K562 (cell line): ENCODE measurements at regions not wholly inside any gene's neighbourhood (a gene's known extent, or its start where the extent isn't known, plus 50 kb on each side); places are given as distances from the start of the nearest gene placed in this dataset.

Experiments
- ATAC-seq: fragments of 200-7000 bp; cut with Tn5 transposase; 3 replicates; pipeline ENCODE4 v1.9.1; 2020; ENCODE audit warnings: moderate library complexity
- BruUV-seq: library from RNA; stranded (reverse); fragments of 400-500 nt; replicated peaks from 2 replicates; lab custom pipeline; 2021; lab: Mats Ljungman, UMichigan
- CTCF ChIA-PET: fragments of 300-600 bp; formaldehyde crosslinking; extraction: SDS; loops from one replicate; lab custom pipeline; 2021; ENCODE audit warnings: low intra/inter-chr PET ratio; lab: Yijun Ruan, JAX
- POLR2A ChIA-PET: fragments of 300-600, 350-650 bp; sonication (Branson Sonifier 250); formaldehyde crosslinking; extraction: SDS; loops from one replicate; lab custom pipeline; 2021; ENCODE audit warnings: antibody characterized with exemption, inconsistent platforms; lab: Yijun Ruan, JAX
- DNase-seq, 4 experiments: peaks; one replicate each; pipeline versions ENCODE4 v3.0.0 to v3.0.0-alpha.2; 2011 to 2018; ENCODE audit warnings: low spot score in 3 of 4, mixed read lengths in 3 of 4; ENCODE audit errors: extremely low read depth in 1 of 4
- FAIRE-seq: peaks from 2 replicates; lab custom pipeline; 2011; peaks lifted over from hg19 to GRCh38; lab: Jason Lieb, UNC
- H2AFZ ChIP-seq: 2 replicates; pipeline ENCODE4 v1.6.0; 2011; ENCODE audit warnings: low read depth, low read length, control low read depth, inconsistent platforms
- H3K27ac ChIP-seq: fragments of 200-600 bp; 3 replicates; pipeline ENCODE4 v1.8.0; 2011; ENCODE audit warnings: low read depth, mild to moderate bottlenecking, control low read depth, inconsistent platforms, low read length, moderate library complexity, mixed read lengths; ENCODE audit errors: extremely low read depth
- H3K27me3 ChIP-seq, 2 experiments: fragments of 300-600 bp in 1 of 2; 2 replicates in 1 of 2; 3 replicates in 1 of 2; pipeline versions ENCODE4 v1.6.0 to v1.8.0; 2011; ENCODE audit warnings: inconsistent platforms in 2 of 2, low read length in 2 of 2, mild to moderate bottlenecking in 1 of 2, mixed read lengths in 1 of 2, moderate library complexity in 1 of 2; ENCODE audit not compliant: control insufficient read depth in 2 of 2, insufficient read depth in 2 of 2
- H3K36me3 ChIP-seq: fragments of 300-600 bp; 3 replicates; pipeline ENCODE4 v1.8.0; 2011; ENCODE audit warnings: mild to moderate bottlenecking, low read length, inconsistent platforms; ENCODE audit not compliant: control insufficient read depth, insufficient read depth
- H3K4me1 ChIP-seq, 2 experiments: fragments of 200-600 bp in 1 of 2; replicated peaks in 1 of 2; 2 replicates in 1 of 2; 3 replicates in 1 of 2; pipeline versions ENCODE4 v1.5.1 to v1.8.0; 2011; ENCODE audit warnings: inconsistent platforms in 2 of 2, low read length in 2 of 2, mild to moderate bottlenecking in 1 of 2, mixed read lengths in 1 of 2, moderate library complexity in 1 of 2; ENCODE audit not compliant: control insufficient read depth in 2 of 2, insufficient read depth in 2 of 2
- H3K4me2 ChIP-seq: 2 replicates; pipeline ENCODE4 v1.6.1; 2011; ENCODE audit warnings: low read length, control low read depth, inconsistent platforms, mixed read lengths; ENCODE audit not compliant: insufficient read depth
- H3K4me3 ChIP-seq: fragments of 200-600 bp; sonication (generic), shearing (Covaris generic); 2 replicates; pipeline ENCODE4 v1.5.1; 2016; ENCODE audit warnings: control low read depth, inconsistent platforms
- H3K79me2 ChIP-seq: fragments of 200-600 bp; 3 replicates; pipeline ENCODE4 v1.8.0; 2011; ENCODE audit warnings: low read length, inconsistent platforms; ENCODE audit not compliant: control insufficient read depth, insufficient read depth
- H3K9ac ChIP-seq, 2 experiments: 2 replicates each; pipeline versions ENCODE4 v1.6.0 to v1.6.1; 2011; ENCODE audit warnings: low read depth in 2 of 2, low read length in 2 of 2, control low read depth in 1 of 2, inconsistent platforms in 1 of 2, mild to moderate bottlenecking in 1 of 2, mixed read lengths in 1 of 2; ENCODE audit not compliant: insufficient read depth in 1 of 2
- H3K9me1 ChIP-seq: one replicate; pipeline ENCODE4 v1.6.0; 2011; ENCODE audit warnings: inconsistent platforms, mild to moderate bottlenecking, low read length, moderate library complexity; ENCODE audit not compliant: control insufficient read depth, insufficient read depth
- H3K9me3 ChIP-seq: replicated peaks from 2 replicates; pipeline ENCODE4 v1.5.1; 2011; ENCODE audit warnings: low read depth, low read length, inconsistent platforms; ENCODE audit not compliant: control insufficient read depth, insufficient read depth
- H4K20me1 ChIP-seq: replicated peaks from 2 replicates; pipeline ENCODE4 v1.6.1; 2011; ENCODE audit warnings: low read length, inconsistent platforms, mixed read lengths; ENCODE audit not compliant: control insufficient read depth, insufficient read depth
- CBX2 ChIP-seq: fragments of 200-600 bp; sonication (generic); IDR thresholded peaks from one replicate; pipeline ENCODE4 v1.6.1; 2012; ENCODE audit warnings: mild to moderate bottlenecking, low read length, inconsistent platforms; ENCODE audit not compliant: insufficient read depth, poor library complexity, severe bottlenecking
- FOXA1 ChIP-seq: fragments of 450-650 bp; IDR thresholded peaks from 2 replicates; pipeline ENCODE4 v1.6.1; 2016; ENCODE audit warnings: mild to moderate bottlenecking, borderline replicate concordance
- NR2F6 ChIP-seq: fragments of 450-650 bp; formaldehyde crosslinking; IDR thresholded peaks from 2 replicates; pipeline ENCODE4 v1.4.0; 2020; ENCODE audit warnings: mild to moderate bottlenecking
- PYGO2 ChIP-seq: fragments of 450-650 bp; IDR thresholded peaks from 2 replicates; pipeline ENCODE4 v1.6.1; 2016; ENCODE audit warnings: mild to moderate bottlenecking, missing genetic modification characterization, moderate library complexity, missing compliant biosample characterization
- RCOR1 ChIP-seq, 2 experiments: IDR thresholded peaks; 2 replicates each; pipeline ENCODE4 v1.6.1; 2012; ENCODE audit warnings: low read depth in 2 of 2, low read length in 2 of 2, borderline replicate concordance in 1 of 2, improper control_type of control experiment in 1 of 2
- RFX5 ChIP-seq: IDR thresholded peaks from 2 replicates; pipeline ENCODE4 v1.6.1; 2011; ENCODE audit warnings: low read depth, mild to moderate bottlenecking, improper control_type of control experiment, low read length
- XRCC3 ChIP-seq: fragments of 450-650 bp; IDR thresholded peaks from 2 replicates; pipeline ENCODE4 v1.6.1; 2017; ENCODE audit warnings: mild to moderate bottlenecking, moderate library complexity
- ZNF41 ChIP-seq: fragments of 250-450 bp; sonication (Bioruptor Pico); conservative IDR thresholded peaks from 2 replicates; pipeline ENCODE4 v1.4.0; 2020; ENCODE audit warnings: mild to moderate bottlenecking
- ZNF639 ChIP-seq, 2 experiments: fragments of 200-800 bp in 1 of 2; sonication (Bioruptor generic) in 1 of 2; sonication (generic) in 1 of 2; formaldehyde crosslinking in 1 of 2; IDR thresholded peaks in 1 of 2; conservative IDR thresholded peaks in 1 of 2; 2 replicates each; pipeline versions ENCODE4 v1.5.0 to v1.6.1; 2016 to 2020; ENCODE audit warnings: missing compliant biosample characterization in 1 of 2, missing genetic modification characterization in 1 of 2, missing genetic modification reagents in 1 of 2
- WGBS: fragments of 100-300 bp; shearing (Covaris generic); methylation state at CpG from one replicate; pipeline ENCODE4 v1.1.6; 2016; ENCODE audit warnings: low coverage, mixed read lengths; ENCODE audit not compliant: insufficient coverage; ENCODE audit errors: missing lambda C conversion rate; 5-methylcytosine and 5-hydroxymethylcytosine counted together
- in situ Hi-C: fragments of 300-500 bp; cut with MboI; formaldehyde crosslinking; loops from 4 replicates; pipeline ENCODE4 v1.15.0; 2018; ENCODE audit warnings: inconsistent platforms, mixed read lengths
- intact Hi-C: fragments of 100-400 bp; cut with micrococcal nuclease; formaldehyde crosslinking; loops from 2 replicates; pipeline ENCODE4 v1.14.2; 2022
- TF ChIP-seq, protein P1 (sequence below), 2 experiments: fragments of 250-450 bp in 1 of 2; fragments of 450-650 bp in 1 of 2; sonication (Bioruptor Pico) in 1 of 2; IDR thresholded peaks; 2 replicates each; pipeline versions ENCODE4 v1.6.1 to v1.8.0; 2016 to 2021; ENCODE audit warnings: mild to moderate bottlenecking in 2 of 2, moderate library complexity in 2 of 2, missing compliant biosample characterization in 1 of 2, missing genetic modification characterization in 1 of 2
- TF ChIP-seq, protein P2 (sequence below): fragments of 450-650 bp; IDR thresholded peaks from 2 replicates; pipeline ENCODE4 v1.6.1; 2018; ENCODE audit not compliant: partially characterized antibody

DNA sequence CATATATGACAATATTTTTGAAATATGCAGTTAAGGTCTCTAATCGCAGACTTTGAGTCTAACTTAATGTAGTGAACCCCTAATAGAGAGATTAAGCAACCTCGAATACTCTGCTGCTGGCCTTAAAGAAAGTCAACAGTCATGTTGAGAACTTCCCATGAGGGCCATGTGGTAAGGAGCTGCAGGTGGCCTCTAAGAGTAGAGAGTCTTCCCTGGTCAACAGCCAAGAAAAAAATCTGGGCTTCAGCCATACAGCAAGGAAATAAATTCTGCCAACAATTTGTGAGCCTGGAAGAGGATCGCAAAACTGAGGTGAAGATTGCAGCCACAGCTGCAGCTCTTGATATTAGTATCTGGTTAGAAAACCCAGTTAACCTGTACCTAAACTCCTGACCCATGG is 935.2 kb upstream of the TYRP1 start:
- intact Hi-C loops = no loop called here
- CTCF ChIA-PET = no interaction called here
- no peaks in the 10 kb centered on the region for H3K9me1 ChIP-seq
- TF ChIP-seq CBX2 (no peak), FOXA1 (no peak), RFX5 (no peak), RCOR1 (IDR thresholded peaks at IDR 0.05; ENCODE audit: borderline replicate concordance in 1 of 2, low read depth in 2 of 2, low read length in 2 of 2) (no peak), XRCC3 (no peak), PYGO2 (tag) (no peak), ZNF41 (no peak), NR2F6 (CRISPR knock-in tag) (no peak), ZNF639 (CRISPR knock-in tag; conservative IDR thresholded peaks at IDR 0.05 in 1 of 2, IDR thresholded peaks at IDR 0.05 in 1 of 2) (no peak)
- TF ChIP-seq, protein P1, sequence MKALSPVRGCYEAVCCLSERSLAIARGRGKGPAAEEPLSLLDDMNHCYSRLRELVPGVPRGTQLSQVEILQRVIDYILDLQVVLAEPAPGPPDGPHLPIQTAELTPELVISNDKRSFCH (CRISPR knock-in tag; IDR thresholded peaks at IDR 0.05) = no peak
- TF ChIP-seq, protein P1 (tag; IDR thresholded peaks at IDR 0.05) = no peak
- TF ChIP-seq, protein P2, sequence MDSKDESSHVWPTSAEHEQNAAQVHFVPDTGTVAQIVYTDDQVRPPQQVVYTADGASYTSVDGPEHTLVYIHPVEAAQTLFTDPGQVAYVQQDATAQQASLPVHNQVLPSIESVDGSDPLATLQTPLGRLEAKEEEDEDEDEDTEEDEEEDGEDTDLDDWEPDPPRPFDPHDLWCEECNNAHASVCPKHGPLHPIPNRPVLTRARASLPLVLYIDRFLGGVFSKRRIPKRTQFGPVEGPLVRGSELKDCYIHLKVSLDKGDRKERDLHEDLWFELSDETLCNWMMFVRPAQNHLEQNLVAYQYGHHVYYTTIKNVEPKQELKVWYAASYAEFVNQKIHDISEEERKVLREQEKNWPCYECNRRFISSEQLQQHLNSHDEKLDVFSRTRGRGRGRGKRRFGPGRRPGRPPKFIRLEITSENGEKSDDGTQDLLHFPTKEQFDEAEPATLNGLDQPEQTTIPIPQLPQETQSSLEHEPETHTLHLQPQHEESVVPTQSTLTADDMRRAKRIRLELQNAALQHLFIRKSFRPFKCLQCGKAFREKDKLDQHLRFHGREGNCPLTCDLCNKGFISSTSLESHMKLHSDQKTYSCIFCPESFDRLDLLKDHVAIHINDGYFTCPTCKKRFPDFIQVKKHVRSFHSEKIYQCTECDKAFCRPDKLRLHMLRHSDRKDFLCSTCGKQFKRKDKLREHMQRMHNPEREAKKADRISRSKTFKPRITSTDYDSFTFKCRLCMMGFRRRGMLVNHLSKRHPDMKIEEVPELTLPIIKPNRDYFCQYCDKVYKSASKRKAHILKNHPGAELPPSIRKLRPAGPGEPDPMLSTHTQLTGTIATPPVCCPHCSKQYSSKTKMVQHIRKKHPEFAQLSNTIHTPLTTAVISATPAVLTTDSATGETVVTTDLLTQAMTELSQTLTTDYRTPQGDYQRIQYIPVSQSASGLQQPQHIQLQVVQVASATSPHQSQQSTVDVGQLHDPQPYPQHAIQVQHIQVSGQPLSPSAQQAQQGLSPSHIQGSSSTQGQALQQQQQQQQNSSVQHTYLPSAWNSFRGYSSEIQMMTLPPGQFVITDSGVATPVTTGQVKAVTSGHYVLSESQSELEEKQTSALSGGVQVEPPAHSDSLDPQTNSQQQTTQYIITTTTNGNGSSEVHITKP = no peak

More for the DNA sequence above, 935.2 kb upstream of the TYRP1 start:
- Histone ChIP-seq H4K20me1 (no peaks in the 10 kb centered on the region), H3K9me3 (no peaks in the 10 kb centered on the region), H3K9ac (no peak overlapping the region), H2AFZ (no peak overlapping the region), H3K4me1 (no peaks in the 10 kb centered on the region), H3K36me3 (no peaks in the 10 kb centered on the region), H3K4me2 (no peak overlapping the region), H3K27ac (no peak overlapping the region), H3K27me3 (no peaks in the 10 kb centered on the region), H3K4me3 (no peak overlapping the region), H3K79me2 (no peaks in the 10 kb centered on the region)
- 0% methylated on average over 3 of the region's 3 CpGs for WGBS
- POLR2A ChIA-PET = no interaction called here
- in situ Hi-C loops = no loop called here
- BruUV-seq = no TSS peak
- FAIRE-seq (no peak), DNase-seq (no peak), ATAC-seq (no peak)
